GM18511 (cell line): ENCODE measurements at regions not wholly inside any gene's neighbourhood (a gene's known extent, or its start where the extent isn't known, plus 50 kb on each side); places are given as distances from the start of the nearest gene placed in this dataset.

Experiments
- ATAC-seq: cut with Tn5 transposase; IDR thresholded peaks from one replicate; pipeline ENCODE4 v1.9.1; 2021; ENCODE audit warnings: mild to moderate bottlenecking, moderate library complexity; ENCODE audit not compliant: unreplicated experiment

- ATAC-seq: no peak
Measured at GRCh38 chr19:27673986-27674385, 1539.0 kb downstream of the UQCRFS1 start.

- no peak for ATAC-seq
Measured at GRCh38 chr19:27672309-27673047, 1540.5 kb downstream of the UQCRFS1 start.

GRCh38 chr19:27671876-27672275, 1541.1 kb downstream of the UQCRFS1 start:
- ATAC-seq: no peak

- ATAC-seq: no peak
Measured at GRCh38 chr19:27660428-27660827, 1552.5 kb downstream of the UQCRFS1 start.

- no peak for ATAC-seq
Measured at GRCh38 chr19:27657271-27658051, 1555.5 kb downstream of the UQCRFS1 start.

GRCh38 chr19:27654266-27654990, 1558.5 kb downstream of the UQCRFS1 start:
- ATAC-seq: no peak

- ATAC-seq: no peak
Measured at GRCh38 chr19:27652796-27653195, 1560.2 kb downstream of the UQCRFS1 start.

- no peak for ATAC-seq
Measured at GRCh38 chr19:27652281-27652680, 1560.7 kb downstream of the UQCRFS1 start.

GRCh38 chr19:27647423-27647822, 1565.5 kb downstream of the UQCRFS1 start:
- ATAC-seq: no peak

GRCh38 chr19:27635401-27635800, 1577.5 kb downstream of the UQCRFS1 start:
- no peak for ATAC-seq

- ATAC-seq: no peak
Measured at GRCh38 chr19:27618006-27618405, 1594.9 kb downstream of the UQCRFS1 start.

- no peak for ATAC-seq
Measured at GRCh38 chr19:27580906-27581305, 1632.0 kb downstream of the UQCRFS1 start.
